Hepatocyte (in vitro differentiated cells): ENCODE measurements at regions not wholly inside any gene's neighbourhood (a gene's known extent, or its start where the extent isn't known, plus 50 kb on each side); places are given as distances from the start of the nearest gene placed in this dataset.

Source experiments
- EZH2 ChIP-seq: fragments of 200-600 bp; sonication (generic); IDR thresholded peaks from 2 replicates; pipeline ENCODE4 v1.6.1; 2016; ENCODE audit warnings: antibody characterized with exemption, mild to moderate bottlenecking, borderline replicate concordance
- EZH2phosphoT487 ChIP-seq: fragments of 200-600 bp; sonication (generic); IDR thresholded peaks from one replicate; pipeline ENCODE4 v1.6.1; 2018; ENCODE audit warnings: antibody characterized with exemption, mild to moderate bottlenecking, low read depth, moderate library complexity; ENCODE audit not compliant: unreplicated experiment, severe bottlenecking
- TF ChIP-seq, protein P1 (sequence below): fragments of 200-600 bp; sonication (generic); IDR thresholded peaks from 2 replicates; pipeline ENCODE4 v1.5.1; 2016; ENCODE audit warnings: antibody characterized with exemption, mild to moderate bottlenecking; ENCODE audit not compliant: poor library complexity

DNA sequence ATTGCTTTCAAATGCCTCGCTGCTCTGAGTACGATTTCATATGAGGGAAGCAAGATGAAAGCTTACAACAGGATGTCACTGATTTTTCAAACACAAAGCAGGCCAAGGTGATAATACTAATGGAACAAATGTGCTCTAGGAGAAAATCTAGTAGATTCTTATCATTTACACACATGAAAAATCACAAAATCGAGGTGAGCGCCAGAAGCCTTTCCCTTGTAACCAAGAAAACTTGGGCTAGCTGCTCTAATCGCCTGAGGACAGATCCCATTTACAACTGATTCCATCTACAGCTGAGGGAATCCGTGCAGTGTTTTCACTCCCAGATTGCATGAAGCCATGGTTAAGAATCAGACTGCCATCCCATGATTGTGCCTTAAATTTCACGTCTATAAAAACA lies 117.5 kb downstream of the TM2D1 start:
- TF ChIP-seq EZH2phosphoT487 (no peak), EZH2 (no peak)
- TF ChIP-seq, protein P1, sequence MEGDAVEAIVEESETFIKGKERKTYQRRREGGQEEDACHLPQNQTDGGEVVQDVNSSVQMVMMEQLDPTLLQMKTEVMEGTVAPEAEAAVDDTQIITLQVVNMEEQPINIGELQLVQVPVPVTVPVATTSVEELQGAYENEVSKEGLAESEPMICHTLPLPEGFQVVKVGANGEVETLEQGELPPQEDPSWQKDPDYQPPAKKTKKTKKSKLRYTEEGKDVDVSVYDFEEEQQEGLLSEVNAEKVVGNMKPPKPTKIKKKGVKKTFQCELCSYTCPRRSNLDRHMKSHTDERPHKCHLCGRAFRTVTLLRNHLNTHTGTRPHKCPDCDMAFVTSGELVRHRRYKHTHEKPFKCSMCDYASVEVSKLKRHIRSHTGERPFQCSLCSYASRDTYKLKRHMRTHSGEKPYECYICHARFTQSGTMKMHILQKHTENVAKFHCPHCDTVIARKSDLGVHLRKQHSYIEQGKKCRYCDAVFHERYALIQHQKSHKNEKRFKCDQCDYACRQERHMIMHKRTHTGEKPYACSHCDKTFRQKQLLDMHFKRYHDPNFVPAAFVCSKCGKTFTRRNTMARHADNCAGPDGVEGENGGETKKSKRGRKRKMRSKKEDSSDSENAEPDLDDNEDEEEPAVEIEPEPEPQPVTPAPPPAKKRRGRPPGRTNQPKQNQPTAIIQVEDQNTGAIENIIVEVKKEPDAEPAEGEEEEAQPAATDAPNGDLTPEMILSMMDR = no peak
